ENCODE measurements at regions not wholly inside any gene's neighbourhood (a gene's known extent, or its start where the extent isn't known, plus 50 kb on each side); places are given as distances from the start of the nearest gene placed in this dataset.
"Not testable (repeated sequence)": the region's sequence is repeated elsewhere in the genome, so short reads cannot be mapped to it uniquely, and the experiment has no call there.

GRCh38 chr10:118436742-118437141, 94.6 kb upstream of the FAM204A start:
- DNase-seq (ENCODE audit: low spot score in 2 of 2) (no peak), ATAC-seq (no peak)
- Mint-ChIP-seq H3K36me3 (no peaks in the 10 kb centered on the region), H3K27ac (no peak overlapping the region), H3K4me1 (no peaks in the 10 kb centered on the region), H3K4me3 (no peak overlapping the region), H3K9me3 (peaks cover 2% of the 10 kb centered on the region)

GRCh38 chr10:118430190-118430589, 88.1 kb upstream of the FAM204A start:
- DNase-seq (ENCODE audit: low spot score in 2 of 2) (no peak), ATAC-seq (no peak)
- Mint-ChIP-seq H3K4me1 (no peaks in the 10 kb centered on the region), H3K9me3 (peaks cover 2% of the 10 kb centered on the region), H3K27ac (no peak overlapping the region), H3K4me3 (no peak overlapping the region), H3K36me3 (no peaks in the 10 kb centered on the region)

GRCh38 chr10:118423800-118424442, 81.8 kb upstream of the FAM204A start:
- DNase-seq (ENCODE audit: low spot score in 2 of 2) (peak; percentile 22 to 76), ATAC-seq (peak; percentile 89)

GRCh38 chr10:118422241-118422640, 80.1 kb upstream of the FAM204A start:
- Mint-ChIP-seq H3K27ac (no peak overlapping the region), H3K4me3 (no peak overlapping the region), H3K4me1 (peaks cover 5% of the 10 kb centered on the region), H3K9me3 (no peaks in the 10 kb centered on the region), H3K36me3 (no peaks in the 10 kb centered on the region)
- ATAC-seq = no peak
- no peak for DNase-seq (ENCODE audit: low spot score in 2 of 2)

More at GRCh38 chr10:118423800-118424442, 81.8 kb upstream of the FAM204A start:
- Mint-ChIP-seq H3K9me3 (no peaks in the 10 kb centered on the region), H3K4me1 (peaks cover 5% of the 10 kb centered on the region), H3K4me3 (no peak overlapping the region), H3K36me3 (no peaks in the 10 kb centered on the region), H3K27ac (no peak overlapping the region)

GRCh38 chr10:118420049-118420448, 77.9 kb upstream of the FAM204A start:
- not testable (repeated sequence) for H3K36me3 Mint-ChIP-seq; DNase-seq (ENCODE audit: low spot score in 2 of 2); H3K9me3 Mint-ChIP-seq; H3K4me3 Mint-ChIP-seq; H3K27ac Mint-ChIP-seq; ATAC-seq; H3K4me1 Mint-ChIP-seq

- Mint-ChIP-seq H3K9me3 (no peaks in the 10 kb centered on the region), H3K4me3 (no peak overlapping the region), H3K36me3 (no peaks in the 10 kb centered on the region), H3K27ac (no peak overlapping the region), H3K4me1 (no peaks in the 10 kb centered on the region)
- ATAC-seq (no peak), DNase-seq (ENCODE audit: low spot score in 2 of 2) (no peak)
Observed at GRCh38 chr10:118412932-118413331, 70.8 kb upstream of the FAM204A start.

GRCh38 chr10:118412132-118412760, 70.1 kb upstream of the FAM204A start:
- H3K9me3 Mint-ChIP-seq = no peaks in the 10 kb centered on the region

GRCh38 chr10:118409295-118409694, 67.2 kb upstream of the FAM204A start:
- H3K4me3 Mint-ChIP-seq = no peak overlapping the region
- H3K27ac Mint-ChIP-seq = no peak overlapping the region
- no peaks in the 10 kb centered on the region for H3K9me3 Mint-ChIP-seq
- H3K36me3 Mint-ChIP-seq = no peaks in the 10 kb centered on the region
- no peak for DNase-seq (ENCODE audit: low spot score in 2 of 2)
- no peaks in the 10 kb centered on the region for H3K4me1 Mint-ChIP-seq
- no peak for ATAC-seq

More at GRCh38 chr10:118412132-118412760, 70.1 kb upstream of the FAM204A start:
- H3K4me3 Mint-ChIP-seq = no peak overlapping the region
- no peak overlapping the region for H3K27ac Mint-ChIP-seq
- H3K36me3 Mint-ChIP-seq = no peaks in the 10 kb centered on the region
- DNase-seq (ENCODE audit: low spot score in 2 of 2) = no peak
- no peak for ATAC-seq
- no peaks in the 10 kb centered on the region for H3K4me1 Mint-ChIP-seq

- Mint-ChIP-seq H3K36me3 (no peaks in the 10 kb centered on the region), H3K4me3 (no peak overlapping the region), H3K4me1 (no peaks in the 10 kb centered on the region), H3K9me3 (no peaks in the 10 kb centered on the region), H3K27ac (no peak overlapping the region)
- ATAC-seq (no peak), DNase-seq (ENCODE audit: low spot score in 2 of 2) (no peak)
Observed at GRCh38 chr10:118408181-118408580, 66.1 kb upstream of the FAM204A start.

- no peaks in the 10 kb centered on the region for H3K9me3 Mint-ChIP-seq
- no peaks in the 10 kb centered on the region for H3K4me1 Mint-ChIP-seq
- ATAC-seq (no peak), DNase-seq (ENCODE audit: low spot score in 2 of 2) (no peak)
- H3K27ac Mint-ChIP-seq = no peak overlapping the region
- no peak overlapping the region for H3K4me3 Mint-ChIP-seq
- H3K36me3 Mint-ChIP-seq = no peaks in the 10 kb centered on the region
Observed at GRCh38 chr10:118407777-118408176, 65.7 kb upstream of the FAM204A start.

GRCh38 chr10:118407026-118407425, 64.9 kb upstream of the FAM204A start:
- Mint-ChIP-seq H3K36me3 (no peaks in the 10 kb centered on the region), H3K4me3 (no peak overlapping the region), H3K9me3 (no peaks in the 10 kb centered on the region), H3K4me1 (no peaks in the 10 kb centered on the region), H3K27ac (no peak overlapping the region)
- ATAC-seq (no peak), DNase-seq (ENCODE audit: low spot score in 2 of 2) (no peak)

GRCh38 chr10:118405928-118406327, 63.8 kb upstream of the FAM204A start:
- ATAC-seq (no peak), DNase-seq (ENCODE audit: low spot score in 2 of 2) (no peak)
- Mint-ChIP-seq H3K4me3 (no peak overlapping the region), H3K36me3 (no peaks in the 10 kb centered on the region), H3K27ac (no peak overlapping the region), H3K9me3 (peaks cover 2% of the 10 kb centered on the region), H3K4me1 (no peaks in the 10 kb centered on the region)

- H3K4me3 Mint-ChIP-seq = no peak overlapping the region
- H3K36me3 Mint-ChIP-seq = no peaks in the 10 kb centered on the region
- ATAC-seq = no peak
- no peak overlapping the region for H3K27ac Mint-ChIP-seq
- DNase-seq (ENCODE audit: low spot score in 2 of 2) = no peak
- H3K9me3 Mint-ChIP-seq = peaks cover 2% of the 10 kb centered on the region
- no peaks in the 10 kb centered on the region for H3K4me1 Mint-ChIP-seq
Observed at GRCh38 chr10:118403967-118404366, 61.8 kb upstream of the FAM204A start.

- DNase-seq (ENCODE audit: low spot score in 2 of 2) (no peak), ATAC-seq (no peak)
- Mint-ChIP-seq H3K36me3 (no peaks in the 10 kb centered on the region), H3K27ac (no peak overlapping the region), H3K4me1 (no peaks in the 10 kb centered on the region), H3K9me3 (peaks cover 2% of the 10 kb centered on the region), H3K4me3 (no peak overlapping the region)
Observed at GRCh38 chr10:118401708-118402193, 59.6 kb upstream of the FAM204A start.

GRCh38 chr10:118397391-118397790, 55.3 kb upstream of the FAM204A start:
- Mint-ChIP-seq H3K4me1 (no peaks in the 10 kb centered on the region), H3K27ac (no peak overlapping the region), H3K9me3 (peaks cover 2% of the 10 kb centered on the region), H3K36me3 (no peaks in the 10 kb centered on the region), H3K4me3 (no peak overlapping the region)
- DNase-seq (ENCODE audit: low spot score in 2 of 2) (no peak), ATAC-seq (no peak)

- no peak for DNase-seq (ENCODE audit: low spot score in 2 of 2)
- Mint-ChIP-seq H3K9me3 (no peaks in the 10 kb centered on the region), H3K4me3 (no peak overlapping the region), H3K27ac (no peak overlapping the region), H3K4me1 (no peaks in the 10 kb centered on the region), H3K36me3 (no peaks in the 10 kb centered on the region)
- ATAC-seq = no peak
Observed at GRCh38 chr10:118395947-118396346, 53.8 kb upstream of the FAM204A start.
